H1 (cell line): ENCODE measurements at regions not wholly inside any gene's neighbourhood (a gene's known extent, or its start where the extent isn't known, plus 50 kb on each side); places are given as distances from the start of the nearest gene placed in this dataset.

Experiments used
- CHD2 ChIP-seq: IDR thresholded peaks from 2 replicates; pipeline ENCODE4 v1.6.1; 2012; ENCODE audit warnings: low read length, improper control_type of control experiment

- TF ChIP-seq CHD2 = no peak
Observed at GRCh38 chr1:213744780-213745179, 243.0 kb upstream of the PROX1 start (continued).
